ENCODE measurements at regions not wholly inside any gene's neighbourhood (a gene's known extent, or its start where the extent isn't known, plus 50 kb on each side); places are given as distances from the start of the nearest gene placed in this dataset.
A peak's percentile ranks its signal among the peaks of the same experiment; 100 is the strongest.
"Not testable (repeated sequence)": the region's sequence is repeated elsewhere in the genome, so short reads cannot be mapped to it uniquely, and the experiment has no call there.

GRCh38 chr11:45385423-45385822 lies 99.3 kb upstream of the SYT13 start:
- no peak for DNase-seq (ENCODE audit: low read depth in 2 of 2)

- DNase-seq (ENCODE audit: low read depth in 2 of 2): no peak
These were observed 98.6 kb upstream of the SYT13 start for GRCh38 chr11:45384711-45385241.

GRCh38 chr11:45384016-45384415 lies 97.9 kb upstream of the SYT13 start:
- no peak for DNase-seq (ENCODE audit: low read depth in 2 of 2)

- DNase-seq (ENCODE audit: low read depth in 2 of 2): no peak
These were observed 97.1 kb upstream of the SYT13 start for GRCh38 chr11:45383224-45383623.

- DNase-seq (ENCODE audit: low read depth in 2 of 2): no peak
These were observed 96.2 kb upstream of the SYT13 start for GRCh38 chr11:45382133-45382878.

- DNase-seq (ENCODE audit: low read depth in 2 of 2): no peak
These were observed 93.2 kb upstream of the SYT13 start for GRCh38 chr11:45379162-45379863.

- no peak for DNase-seq (ENCODE audit: low read depth in 2 of 2)
These were observed 92.4 kb upstream of the SYT13 start for GRCh38 chr11:45378516-45378915.

GRCh38 chr11:45374653-45375059 lies 88.5 kb upstream of the SYT13 start:
- DNase-seq (ENCODE audit: low read depth in 2 of 2): no peak

GRCh38 chr11:45374130-45374529 lies 88.0 kb upstream of the SYT13 start:
- no peak for DNase-seq (ENCODE audit: low read depth in 2 of 2)

GRCh38 chr11:45373506-45374035 lies 87.4 kb upstream of the SYT13 start:
- DNase-seq (ENCODE audit: low read depth in 2 of 2): no peak

- DNase-seq (ENCODE audit: low read depth in 2 of 2): not testable (repeated sequence)
These were observed 86.3 kb upstream of the SYT13 start for GRCh38 chr11:45372414-45372813.

- peak; percentile 10 to 46 for DNase-seq (ENCODE audit: low read depth in 2 of 2)
These were observed 85.3 kb upstream of the SYT13 start for GRCh38 chr11:45371251-45372115.

GRCh38 chr11:45369313-45369712 lies 83.2 kb upstream of the SYT13 start:
- no peak for DNase-seq (ENCODE audit: low read depth in 2 of 2)

GRCh38 chr11:45368697-45369096 lies 82.6 kb upstream of the SYT13 start:
- DNase-seq (ENCODE audit: low read depth in 2 of 2): no peak

- DNase-seq (ENCODE audit: low read depth in 2 of 2): no peak
These were observed 80.6 kb upstream of the SYT13 start for GRCh38 chr11:45366619-45367190.

GRCh38 chr11:45365961-45366618 lies 79.9 kb upstream of the SYT13 start:
- no peak for DNase-seq (ENCODE audit: low read depth in 2 of 2)

- DNase-seq (ENCODE audit: low read depth in 2 of 2): no peak
These were observed 76.5 kb upstream of the SYT13 start for GRCh38 chr11:45362636-45363035.

- no peak for DNase-seq (ENCODE audit: low read depth in 2 of 2)
These were observed 75.4 kb upstream of the SYT13 start for GRCh38 chr11:45361551-45361950.

GRCh38 chr11:45355706-45356041 lies 69.5 kb upstream of the SYT13 start:
- no peak for DNase-seq (ENCODE audit: low read depth in 2 of 2)

- peak; percentile 80 to 83 for DNase-seq (ENCODE audit: low read depth in 2 of 2)
These were observed 69.0 kb upstream of the SYT13 start for GRCh38 chr11:45354976-45355705.
